AG09319 (cell line): ENCODE measurements at regions not wholly inside any gene's neighbourhood (a gene's known extent, or its start where the extent isn't known, plus 50 kb on each side); places are given as distances from the start of the nearest gene placed in this dataset.
A peak's percentile ranks its signal among the peaks of the same experiment; 100 is the strongest.

Experiments used
- DNase-seq: peaks from one replicate; pipeline ENCODE4 v3.0.0-alpha.2; 2010; ENCODE audit warnings: low read depth; ENCODE audit errors: extremely low read depth
- TF ChIP-seq, protein P1 (sequence below): IDR thresholded peaks from 2 replicates; pipeline ENCODE4 v1.5.1; 2011; ENCODE audit warnings: low read depth, mild to moderate bottlenecking, inconsistent platforms, low read length, moderate library complexity

DNA sequence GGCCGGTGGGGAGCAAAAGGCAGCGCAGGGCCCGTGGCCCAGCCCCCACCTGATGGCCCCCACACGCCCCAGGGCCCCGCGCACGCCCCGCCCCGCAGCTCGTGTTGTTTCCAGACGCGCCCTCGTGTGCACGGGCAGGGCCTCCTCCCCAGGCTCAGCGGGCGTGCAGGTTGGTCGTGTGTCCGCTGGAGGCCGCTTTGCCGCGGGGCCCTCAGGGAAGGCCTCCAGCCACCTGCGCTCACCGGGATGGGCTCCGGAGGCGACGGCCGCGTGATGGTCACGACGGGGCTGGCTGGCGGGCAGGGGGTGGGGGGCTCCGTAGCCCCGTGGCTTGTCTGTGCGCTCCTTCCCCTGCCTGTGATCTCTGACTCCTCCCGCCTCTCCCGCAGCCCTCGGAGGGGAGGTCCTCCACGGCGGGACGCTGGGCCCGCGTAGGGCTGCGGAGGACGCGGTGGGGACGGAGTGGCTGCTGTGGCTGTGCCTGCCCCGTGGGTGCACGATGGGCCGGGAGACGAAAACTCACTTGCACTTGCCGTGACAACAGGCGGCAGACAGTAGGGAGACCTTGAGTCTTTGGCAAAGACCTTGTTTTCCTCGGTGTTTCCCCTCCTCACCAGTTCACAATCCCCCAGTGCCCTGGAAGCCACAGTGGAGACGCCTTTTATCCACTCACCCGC is 67.1 kb downstream of the RTP5 start:
- no peak for DNase-seq
- TF ChIP-seq, protein P1, sequence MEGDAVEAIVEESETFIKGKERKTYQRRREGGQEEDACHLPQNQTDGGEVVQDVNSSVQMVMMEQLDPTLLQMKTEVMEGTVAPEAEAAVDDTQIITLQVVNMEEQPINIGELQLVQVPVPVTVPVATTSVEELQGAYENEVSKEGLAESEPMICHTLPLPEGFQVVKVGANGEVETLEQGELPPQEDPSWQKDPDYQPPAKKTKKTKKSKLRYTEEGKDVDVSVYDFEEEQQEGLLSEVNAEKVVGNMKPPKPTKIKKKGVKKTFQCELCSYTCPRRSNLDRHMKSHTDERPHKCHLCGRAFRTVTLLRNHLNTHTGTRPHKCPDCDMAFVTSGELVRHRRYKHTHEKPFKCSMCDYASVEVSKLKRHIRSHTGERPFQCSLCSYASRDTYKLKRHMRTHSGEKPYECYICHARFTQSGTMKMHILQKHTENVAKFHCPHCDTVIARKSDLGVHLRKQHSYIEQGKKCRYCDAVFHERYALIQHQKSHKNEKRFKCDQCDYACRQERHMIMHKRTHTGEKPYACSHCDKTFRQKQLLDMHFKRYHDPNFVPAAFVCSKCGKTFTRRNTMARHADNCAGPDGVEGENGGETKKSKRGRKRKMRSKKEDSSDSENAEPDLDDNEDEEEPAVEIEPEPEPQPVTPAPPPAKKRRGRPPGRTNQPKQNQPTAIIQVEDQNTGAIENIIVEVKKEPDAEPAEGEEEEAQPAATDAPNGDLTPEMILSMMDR, result no peak

DNA sequence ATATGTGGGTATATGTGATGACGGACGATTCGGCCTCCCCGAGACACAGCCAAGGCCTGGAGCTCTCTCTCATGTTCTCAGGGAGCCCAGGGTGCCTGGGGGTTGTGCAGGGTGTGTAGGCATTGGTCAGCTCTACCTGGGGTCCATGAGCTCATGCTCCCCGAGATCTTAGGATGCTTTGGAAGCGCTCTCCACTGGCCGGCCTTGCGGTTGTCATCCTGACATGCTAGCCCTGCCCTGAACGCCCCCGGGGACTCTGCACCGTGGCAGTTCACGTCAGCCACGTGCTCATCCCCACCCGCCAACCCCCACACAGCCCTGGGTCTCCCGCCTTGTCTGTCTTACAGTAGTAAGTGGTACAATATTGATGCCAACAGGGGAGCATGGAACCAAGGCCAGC is 67.8 kb downstream of the RTP5 start:
- DNase-seq, result no peak
- TF ChIP-seq, protein P1, result no peak

DNA sequence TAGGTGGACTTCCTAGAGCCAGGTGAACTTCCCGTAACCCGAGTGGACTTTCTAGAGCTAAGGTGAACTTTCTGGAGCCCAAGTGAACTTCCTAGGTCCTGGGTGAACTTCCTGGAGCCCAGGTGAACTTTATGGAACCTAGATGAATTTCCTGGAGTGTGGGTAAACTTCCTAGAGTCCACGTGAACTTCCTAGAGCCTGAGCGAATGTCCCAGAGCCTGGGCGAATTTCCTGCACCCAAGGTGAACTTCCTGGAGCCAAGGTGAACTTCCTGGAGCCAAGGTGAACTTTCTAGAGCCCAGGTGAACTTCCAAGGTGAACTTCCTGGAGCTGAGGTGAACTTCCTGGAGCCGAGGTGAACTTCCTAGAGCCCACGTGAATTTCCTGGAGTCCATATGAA is 70.0 kb downstream of the RTP5 start:
- no peak for DNase-seq
- TF ChIP-seq, protein P1, result no peak

DNA sequence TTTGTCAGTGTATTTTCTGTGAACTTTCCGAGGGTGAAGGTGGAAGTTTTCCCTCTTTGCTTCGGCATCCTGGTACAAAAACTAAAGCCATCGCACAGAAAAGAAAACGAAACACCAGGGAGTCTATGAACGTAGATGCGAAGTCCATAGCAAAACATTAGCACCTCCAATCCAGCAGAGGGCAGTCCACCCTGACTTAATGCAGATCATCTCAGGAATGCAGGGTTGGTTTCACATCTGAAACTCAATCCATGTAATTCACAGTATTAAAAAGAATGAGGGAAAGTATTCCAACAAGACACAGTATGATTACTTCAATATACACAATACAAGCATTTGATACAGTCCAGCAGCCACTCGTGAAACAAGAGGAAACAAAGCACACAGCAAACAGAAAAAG is 70.8 kb downstream of the RTP5 start:
- no peak for DNase-seq
- TF ChIP-seq, protein P1, result peak; percentile 3; the same call in 1 of the 2 replicates

DNA sequence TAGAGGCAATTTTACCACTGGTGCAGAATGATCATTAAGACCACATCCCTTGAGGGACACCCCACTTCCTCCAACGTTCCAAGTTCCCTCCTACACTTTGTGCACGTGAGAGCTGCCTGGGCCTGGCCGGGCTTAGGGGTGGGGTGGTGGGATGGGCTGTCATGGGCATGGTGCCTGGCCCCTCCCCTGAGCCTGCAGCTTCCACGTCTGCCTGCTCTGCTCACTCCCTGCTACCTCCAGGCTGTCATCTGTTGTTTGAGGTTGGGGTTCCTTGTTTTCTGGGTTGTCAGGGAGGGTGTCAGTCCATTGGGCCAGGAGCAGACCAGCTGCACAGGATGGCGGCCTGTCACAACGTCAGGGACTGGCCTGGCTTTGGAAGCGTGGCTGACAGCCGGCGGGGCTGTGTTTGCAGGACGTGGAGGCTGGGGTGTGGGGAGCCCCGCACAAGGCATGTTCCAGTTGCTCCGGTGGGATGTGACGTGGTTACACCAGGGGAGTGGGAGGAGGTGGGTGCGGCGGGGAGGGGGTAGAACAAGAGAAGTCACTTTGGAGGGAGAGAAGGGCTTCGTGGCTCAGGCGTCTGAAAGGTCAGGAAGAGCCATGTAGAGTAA is 72.3 kb downstream of the RTP5 start:
- TF ChIP-seq, protein P1, result no peak

DNA sequence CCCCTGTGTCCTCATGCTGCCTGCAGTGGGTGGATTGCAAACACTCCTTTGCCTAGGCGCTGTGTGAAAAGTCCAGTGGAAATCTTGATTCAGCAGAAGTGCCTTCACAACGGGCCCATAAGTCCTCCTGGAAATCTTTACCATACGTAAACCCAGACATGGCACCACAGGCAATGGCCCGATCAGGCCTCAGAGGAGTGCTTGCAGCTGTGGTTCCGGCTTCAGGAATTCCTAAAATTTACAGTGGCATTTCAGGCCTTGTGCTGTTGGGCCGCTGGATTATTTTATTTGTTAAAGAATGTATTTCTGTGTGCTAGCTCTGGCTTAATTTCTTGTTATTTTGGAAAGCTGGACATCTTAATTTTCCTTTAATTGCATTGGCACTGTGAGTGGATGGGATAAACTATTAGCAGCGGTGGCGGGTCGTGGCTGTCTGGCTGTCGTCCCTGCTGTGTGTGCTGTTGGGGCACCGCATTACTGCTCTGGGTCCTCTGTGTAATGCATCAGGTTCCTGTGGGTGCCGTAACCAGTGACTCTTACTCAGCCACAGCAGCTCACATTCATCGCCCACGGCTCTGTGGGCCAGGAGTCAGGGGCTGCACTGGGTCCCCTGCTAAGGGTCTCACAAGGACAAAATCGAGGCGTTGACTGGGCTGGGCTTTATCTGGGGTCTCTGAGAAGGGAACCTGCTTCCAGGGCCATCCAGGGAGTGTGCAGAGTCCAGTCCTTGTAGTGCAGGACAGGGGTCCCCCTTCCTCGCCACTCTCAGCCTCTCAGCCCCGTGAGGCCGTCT is 73.1 kb downstream of the RTP5 start:
- DNase-seq, result no peak
- TF ChIP-seq, protein P1, result no peak

More for the DNA sequence above, 72.3 kb downstream of the RTP5 start:
- no peak for DNase-seq
